ENCODE measurements at regions not wholly inside any gene's neighbourhood (a gene's known extent, or its start where the extent isn't known, plus 50 kb on each side); places are given as distances from the start of the nearest gene placed in this dataset.

DNA sequence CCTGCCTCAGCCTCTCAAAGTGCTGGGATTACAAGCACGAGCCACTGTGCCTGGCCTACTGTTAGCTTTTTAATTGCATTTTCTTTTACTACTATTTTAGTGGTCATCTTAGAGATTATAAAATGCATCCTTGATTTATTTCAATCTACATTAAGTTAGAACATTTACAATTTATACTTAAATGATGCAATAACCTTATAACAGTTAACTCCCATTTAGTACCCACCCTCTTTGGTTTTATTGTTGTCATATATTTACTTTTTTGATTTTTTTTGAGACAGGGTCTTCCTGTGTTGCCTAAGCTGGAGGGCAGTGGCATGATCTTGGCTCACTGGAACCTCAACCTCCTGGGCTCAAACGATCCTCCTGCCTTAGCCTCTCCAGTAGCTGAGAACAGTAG lies 77.3 kb downstream of the PPCDC start:
- Histone ChIP-seq H3K4me2 (ENCODE audit: low read depth, low read length, poor library complexity, severe bottlenecking) (no peak overlapping the region), H2AFZ (ENCODE audit: low read length) (peak overlapping the region; percentile 45; the same call in 1 of the 2 replicates), H3K4me3 (ENCODE audit: low read length, poor library complexity, severe bottlenecking) (no peak overlapping the region), H3F3A (ENCODE audit: low read depth) (no peaks in the 10 kb centered on the region; the same call in 1 of the 2 replicates), H3K9ac (ENCODE audit: low read depth, low read length, poor library complexity, severe bottlenecking) (no peak overlapping the region), H3K4me1 (ENCODE audit: insufficient read depth, low read length, poor library complexity, severe bottlenecking) (peaks cover 36% of the 10 kb centered on the region), H3K36me3 (ENCODE audit: insufficient read depth, low read length) (no peaks in the 10 kb centered on the region), H3K9me3 (ENCODE audit: insufficient read depth, low read depth, low read length) (no peaks in the 10 kb centered on the region), H3K27me3 (ENCODE audit: insufficient read depth, low read length, poor library complexity, severe bottlenecking) (no peaks in the 10 kb centered on the region), H4K20me1 (ENCODE audit: insufficient read depth, low read length, poor library complexity, severe bottlenecking) (no peaks in the 10 kb centered on the region), H3K79me2 (ENCODE audit: insufficient read depth, low read length) (no peaks in the 10 kb centered on the region), H3K9me2 (replicated peaks; ENCODE audit: low read depth, low read length) (no peaks in the 10 kb centered on the region)
- TF ChIP-seq, protein P1, sequence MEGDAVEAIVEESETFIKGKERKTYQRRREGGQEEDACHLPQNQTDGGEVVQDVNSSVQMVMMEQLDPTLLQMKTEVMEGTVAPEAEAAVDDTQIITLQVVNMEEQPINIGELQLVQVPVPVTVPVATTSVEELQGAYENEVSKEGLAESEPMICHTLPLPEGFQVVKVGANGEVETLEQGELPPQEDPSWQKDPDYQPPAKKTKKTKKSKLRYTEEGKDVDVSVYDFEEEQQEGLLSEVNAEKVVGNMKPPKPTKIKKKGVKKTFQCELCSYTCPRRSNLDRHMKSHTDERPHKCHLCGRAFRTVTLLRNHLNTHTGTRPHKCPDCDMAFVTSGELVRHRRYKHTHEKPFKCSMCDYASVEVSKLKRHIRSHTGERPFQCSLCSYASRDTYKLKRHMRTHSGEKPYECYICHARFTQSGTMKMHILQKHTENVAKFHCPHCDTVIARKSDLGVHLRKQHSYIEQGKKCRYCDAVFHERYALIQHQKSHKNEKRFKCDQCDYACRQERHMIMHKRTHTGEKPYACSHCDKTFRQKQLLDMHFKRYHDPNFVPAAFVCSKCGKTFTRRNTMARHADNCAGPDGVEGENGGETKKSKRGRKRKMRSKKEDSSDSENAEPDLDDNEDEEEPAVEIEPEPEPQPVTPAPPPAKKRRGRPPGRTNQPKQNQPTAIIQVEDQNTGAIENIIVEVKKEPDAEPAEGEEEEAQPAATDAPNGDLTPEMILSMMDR (conservative IDR thresholded peaks at IDR 0.05; ENCODE audit: low read length): no peak
- TF ChIP-seq EZH2phosphoT487 (IDR thresholded peaks at IDR 0.05; ENCODE audit: borderline replicate concordance): no peak

DNA sequence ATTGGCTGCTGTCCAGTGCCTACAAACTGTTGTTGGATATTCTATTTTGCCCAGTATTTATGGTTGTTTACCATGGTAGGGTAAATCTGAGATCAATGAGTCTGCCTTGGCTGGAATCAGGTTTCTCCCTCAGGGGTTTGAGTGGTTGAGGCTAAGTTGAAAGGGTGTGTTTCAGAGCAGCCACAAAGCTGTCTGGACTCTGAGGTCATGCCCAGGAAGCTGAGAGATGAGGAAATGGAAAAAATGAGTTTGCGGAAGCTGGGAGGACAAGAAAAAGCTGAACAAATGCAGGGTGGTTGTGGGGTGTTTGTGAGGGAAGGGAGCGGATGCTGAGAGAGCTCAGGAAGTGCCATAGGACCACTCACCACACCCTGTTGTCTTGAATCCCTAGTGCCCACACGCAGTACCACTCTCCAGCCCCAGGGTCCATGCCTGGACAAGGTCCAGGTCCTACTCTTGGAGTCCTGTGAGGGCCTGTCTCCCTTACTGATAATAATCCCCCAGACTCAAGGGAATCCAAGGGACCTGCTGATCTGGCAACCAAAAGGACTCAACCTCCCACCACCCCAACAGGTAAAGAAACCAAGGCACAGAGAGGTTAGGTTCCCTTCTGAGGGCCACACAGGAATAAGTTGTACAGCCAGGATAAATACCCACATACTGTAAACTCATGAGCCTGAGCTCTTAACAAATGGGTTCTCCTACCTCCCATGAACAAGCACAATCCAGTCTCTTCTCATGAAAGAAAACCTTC lies 81.6 kb downstream of the PPCDC start:
- Histone ChIP-seq H3K4me3 (ENCODE audit: low read length, poor library complexity, severe bottlenecking) (peak overlapping the region; percentile 1), H4K20me1 (ENCODE audit: insufficient read depth, low read length, poor library complexity, severe bottlenecking) (no peaks in the 10 kb centered on the region), H3K79me2 (ENCODE audit: insufficient read depth, low read length) (no peaks in the 10 kb centered on the region), H2AFZ (ENCODE audit: low read length) (no peak overlapping the region), H3K36me3 (ENCODE audit: insufficient read depth, low read length) (no peaks in the 10 kb centered on the region), H3K27me3 (ENCODE audit: insufficient read depth, low read length, poor library complexity, severe bottlenecking) (no peaks in the 10 kb centered on the region), H3K4me1 (ENCODE audit: insufficient read depth, low read length, poor library complexity, severe bottlenecking) (peaks cover 66% of the 10 kb centered on the region), H3F3A (ENCODE audit: low read depth) (no peaks in the 10 kb centered on the region), H3K9ac (ENCODE audit: low read depth, low read length, poor library complexity, severe bottlenecking) (peak overlapping the region; percentile 49), H3K9me3 (ENCODE audit: insufficient read depth, low read depth, low read length) (no peaks in the 10 kb centered on the region), H3K9me2 (replicated peaks; ENCODE audit: low read depth, low read length) (no peaks in the 10 kb centered on the region), H3K4me2 (ENCODE audit: low read depth, low read length, poor library complexity, severe bottlenecking) (peak overlapping the region; percentile 26)
- TF ChIP-seq, protein P1 (conservative IDR thresholded peaks at IDR 0.05; ENCODE audit: low read length): no peak; the same call in 1 of the 2 replicates
- no peak for TF ChIP-seq EZH2phosphoT487 (IDR thresholded peaks at IDR 0.05; ENCODE audit: borderline replicate concordance)

DNA sequence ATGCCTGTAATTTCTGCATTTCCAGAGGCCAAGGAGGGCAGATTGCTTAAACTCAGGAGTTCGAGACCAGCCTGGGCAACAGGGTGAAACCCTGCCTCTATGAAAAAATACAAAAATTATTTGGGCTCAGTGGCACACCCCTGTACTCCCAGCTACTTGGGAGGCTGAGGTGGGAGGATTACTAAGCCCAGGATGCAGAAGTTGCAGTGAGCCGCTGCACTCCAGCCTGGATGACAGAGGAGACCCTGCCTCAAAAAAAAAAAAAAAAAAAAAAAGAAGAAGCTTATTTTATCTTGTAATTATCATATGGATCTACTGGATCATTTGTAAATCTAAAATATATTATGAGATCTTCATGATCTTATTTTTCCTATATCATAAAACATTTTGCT lies 84.1 kb downstream of the PPCDC start:
- TF ChIP-seq, protein P1 (conservative IDR thresholded peaks at IDR 0.05; ENCODE audit: low read length): no peak
- no peak for TF ChIP-seq EZH2phosphoT487 (IDR thresholded peaks at IDR 0.05; ENCODE audit: borderline replicate concordance)
- Histone ChIP-seq H3K4me2 (ENCODE audit: low read depth, low read length, poor library complexity, severe bottlenecking) (peak overlapping the region; percentile 91), H4K20me1 (ENCODE audit: insufficient read depth, low read length, poor library complexity, severe bottlenecking) (no peaks in the 10 kb centered on the region), H3K4me1 (ENCODE audit: insufficient read depth, low read length, poor library complexity, severe bottlenecking) (peaks cover 63% of the 10 kb centered on the region), H3K36me3 (ENCODE audit: insufficient read depth, low read length) (no peaks in the 10 kb centered on the region), H3K4me3 (ENCODE audit: low read length, poor library complexity, severe bottlenecking) (peak overlapping the region; percentile 69), H3K9me3 (ENCODE audit: insufficient read depth, low read depth, low read length) (no peaks in the 10 kb centered on the region), H2AFZ (ENCODE audit: low read length) (no peak overlapping the region), H3K27me3 (ENCODE audit: insufficient read depth, low read length, poor library complexity, severe bottlenecking) (no peaks in the 10 kb centered on the region), H3K9ac (ENCODE audit: low read depth, low read length, poor library complexity, severe bottlenecking) (peak overlapping the region; percentile 79), H3K9me2 (replicated peaks; ENCODE audit: low read depth, low read length) (no peaks in the 10 kb centered on the region), H3F3A (ENCODE audit: low read depth) (no peaks in the 10 kb centered on the region), H3K79me2 (ENCODE audit: insufficient read depth, low read length) (no peaks in the 10 kb centered on the region)
